ENCODE measurements at regions not wholly inside any gene's neighbourhood (a gene's known extent, or its start where the extent isn't known, plus 50 kb on each side); places are given as distances from the start of the nearest gene placed in this dataset.

GRCh38 chr11:10358696-10359095 lies 53.8 kb downstream of the ADM start:
- TF ChIP-seq YY1 (IDR thresholded peaks at IDR 0.05; ENCODE audit: insufficient read depth, insufficient read length) = no peak
- TF ChIP-seq ZNF274 (IDR thresholded peaks at IDR 0.05; ENCODE audit: low read depth, low read length) = no peak
- TF ChIP-seq SUZ12 (IDR thresholded peaks at IDR 0.05; ENCODE audit: extremely low read depth, insufficient read depth, insufficient read length) = no peak
